Natural killer cell (primary cell): ENCODE measurements at regions not wholly inside any gene's neighbourhood (a gene's known extent, or its start where the extent isn't known, plus 50 kb on each side); places are given as distances from the start of the nearest gene placed in this dataset.

Experiments
- ATAC-seq, 3 donors: fragments of 150-1000 bp in 2 of 3; fragments of 200-7000 bp in 1 of 3; cut with Tn5 transposase; 1 replicate in 1 of 3; 2 replicates in 2 of 3; pipeline ENCODE4 v1.10.0; 2021; ENCODE audit warnings: mild to moderate bottlenecking in 2 of 3, moderate library complexity in 2 of 3
- DNase-seq, 2 donors: peaks; one replicate each; pipeline versions ENCODE4 v3.0.0 to v3.0.0-alpha.2; 2013 to 2021; ENCODE audit warnings: mixed read lengths in 1 of 2
- H3K27ac ChIP-seq: one replicate; pipeline ENCODE4 v1.5.1; 2013; ENCODE audit warnings: mild to moderate bottlenecking, low read length
- H3K27me3 ChIP-seq: one replicate; pipeline ENCODE4 v1.6.1; 2013; ENCODE audit warnings: low read length; ENCODE audit not compliant: control insufficient read depth, insufficient read depth
- H3K36me3 ChIP-seq: one replicate; pipeline ENCODE4 v1.6.1; 2013; ENCODE audit warnings: low read length; ENCODE audit not compliant: control insufficient read depth, insufficient read depth
- H3K4me1 ChIP-seq: one replicate; pipeline ENCODE4 v1.6.1; 2013; ENCODE audit warnings: low read length; ENCODE audit not compliant: control insufficient read depth, insufficient read depth
- H3K4me3 ChIP-seq: one replicate; pipeline ENCODE4 v1.5.1; 2013; ENCODE audit warnings: low read length
- H3K9me3 ChIP-seq: one replicate; pipeline ENCODE4 v1.6.1; 2013; ENCODE audit warnings: low read length; ENCODE audit not compliant: control insufficient read depth, insufficient read depth
- H3K27ac Mint-ChIP-seq, 2 donors: one replicate each; pipeline ENCODE4 v1.8.0; 2022; ENCODE audit warnings: mild to moderate bottlenecking in 2 of 2, mixed read lengths in 2 of 2, moderate library complexity in 1 of 2
- H3K27me3 Mint-ChIP-seq, 2 donors: one replicate each; pipeline ENCODE4 v1.8.0; 2022; ENCODE audit warnings: low read depth in 2 of 2, mixed read lengths in 2 of 2
- H3K36me3 Mint-ChIP-seq: one replicate; pipeline ENCODE4 v1.8.0; 2022; ENCODE audit warnings: mixed read lengths
- H3K4me1 Mint-ChIP-seq, 2 donors: one replicate each; pipeline ENCODE4 v1.8.0; 2022; ENCODE audit warnings: mixed read lengths in 2 of 2
- H3K4me3 Mint-ChIP-seq: one replicate; pipeline ENCODE4 v1.8.0; 2022; ENCODE audit warnings: mild to moderate bottlenecking, moderate library complexity, mixed read lengths
- H3K9me3 Mint-ChIP-seq, 2 donors: one replicate each; pipeline ENCODE4 v1.8.0; 2022; ENCODE audit warnings: mixed read lengths in 2 of 2
- CTCF ChIP-seq: fragments of 200-600 bp; IDR thresholded peaks from one replicate; pipeline ENCODE4 v1.8.0; 2022; ENCODE audit warnings: antibody characterized with exemption
- WGBS: methylation state at CpG from one replicate; pipeline ENCODE4 v1.1.7; 2013; ENCODE audit warnings: missing lambda C conversion rate; ENCODE audit not compliant: insufficient coverage; 5-methylcytosine and 5-hydroxymethylcytosine counted together
- intact Hi-C: fragments of 100-400 bp; cut with micrococcal nuclease; formaldehyde crosslinking; loops from one replicate; pipeline ENCODE4 v1.14.2; 2022

- Mint-ChIP-seq H3K27me3 (no peaks in the 10 kb centered on the region), H3K4me1 (peaks cover 5 to 6% of the 10 kb centered on the region in 2 donors), H3K9me3 (no peaks in the 10 kb centered on the region), H3K36me3 (no peaks in the 10 kb centered on the region), H3K27ac (no peak overlapping the region), H3K4me3 (no peak overlapping the region)
- H3K4me1 ChIP-seq, result peaks cover 15% of the 10 kb centered on the region
- H3K27ac ChIP-seq, result no peak overlapping the region
- no peak for TF ChIP-seq CTCF
- H3K9me3 ChIP-seq, result no peaks in the 10 kb centered on the region
- intact Hi-C loops, result no loop called here
- no peak for ATAC-seq
- WGBS, result 85% methylated on average over 4 of the region's 4 CpGs
- H3K4me3 ChIP-seq, result no peak overlapping the region
- H3K27me3 ChIP-seq, result no peaks in the 10 kb centered on the region
- DNase-seq, result no peak
- H3K36me3 ChIP-seq, result no peaks in the 10 kb centered on the region
These were observed 218.2 kb upstream of the RREB1 start for GRCh38 chr6:6889601-6890000.

GRCh38 chr6:6890400-6890858 lies 217.3 kb upstream of the RREB1 start:
- Histone ChIP-seq H3K9me3 (no peaks in the 10 kb centered on the region), H3K4me3 (no peak overlapping the region), H3K27ac (no peak overlapping the region), H3K36me3 (no peaks in the 10 kb centered on the region), H3K27me3 (no peaks in the 10 kb centered on the region), H3K4me1 (peaks cover 10% of the 10 kb centered on the region)
- H3K27ac Mint-ChIP-seq, result no peak overlapping the region
- no peaks in the 10 kb centered on the region for H3K27me3 Mint-ChIP-seq
- H3K9me3 Mint-ChIP-seq, result no peaks in the 10 kb centered on the region
- H3K4me1 Mint-ChIP-seq, result peaks cover 5 to 6% of the 10 kb centered on the region in 2 donors
- no peak overlapping the region for H3K4me3 Mint-ChIP-seq
- ATAC-seq (no peak), DNase-seq (no peak)
- H3K36me3 Mint-ChIP-seq, result no peaks in the 10 kb centered on the region
- intact Hi-C loops, result no loop called here
- no peak for TF ChIP-seq CTCF
- 80% methylated on average over 6 of the region's 6 CpGs for WGBS

- H3K27ac ChIP-seq, result no peak overlapping the region
- intact Hi-C loops, result no loop called here
- Mint-ChIP-seq H3K27me3 (no peaks in the 10 kb centered on the region), H3K4me1 (peaks cover 2 to 5% of the 10 kb centered on the region in 2 donors), H3K36me3 (no peaks in the 10 kb centered on the region), H3K9me3 (no peaks in the 10 kb centered on the region), H3K27ac (no peak overlapping the region), H3K4me3 (no peak overlapping the region)
- 90% methylated on average over 8 of the region's 8 CpGs for WGBS
- DNase-seq (no peak), ATAC-seq (no peak)
- H3K4me1 ChIP-seq, result peaks cover 3% of the 10 kb centered on the region
- TF ChIP-seq CTCF, result no peak
- no peaks in the 10 kb centered on the region for H3K27me3 ChIP-seq
- no peaks in the 10 kb centered on the region for H3K36me3 ChIP-seq
- no peaks in the 10 kb centered on the region for H3K9me3 ChIP-seq
- H3K4me3 ChIP-seq, result no peak overlapping the region
These were observed 216.5 kb upstream of the RREB1 start for GRCh38 chr6:6891125-6891721.

GRCh38 chr6:6891949-6892461 lies 215.8 kb upstream of the RREB1 start:
- no peaks in the 10 kb centered on the region for H3K27me3 ChIP-seq
- H3K36me3 ChIP-seq, result no peaks in the 10 kb centered on the region
- 6% methylated on average over 3 of the region's 6 CpGs for WGBS
- H3K4me3 ChIP-seq, result no peak overlapping the region
- ATAC-seq, result no peak
- H3K4me1 ChIP-seq, result peaks cover 2% of the 10 kb centered on the region
- intact Hi-C loops, result no loop called here
- no peaks in the 10 kb centered on the region for H3K27me3 Mint-ChIP-seq
- DNase-seq, result no peak
- H3K4me1 Mint-ChIP-seq, result peaks cover 0 to 5% of the 10 kb centered on the region in 2 donors
- H3K9me3 Mint-ChIP-seq, result no peaks in the 10 kb centered on the region
- H3K4me3 Mint-ChIP-seq, result no peak overlapping the region
- no peak overlapping the region for H3K27ac ChIP-seq
- no peaks in the 10 kb centered on the region for H3K36me3 Mint-ChIP-seq
- no peaks in the 10 kb centered on the region for H3K9me3 ChIP-seq
- TF ChIP-seq CTCF, result no peak
- no peak overlapping the region for H3K27ac Mint-ChIP-seq
